ENCODE measurements at regions not wholly inside any gene's neighbourhood (a gene's known extent, or its start where the extent isn't known, plus 50 kb on each side); places are given as distances from the start of the nearest gene placed in this dataset.
A peak's percentile ranks its signal among the peaks of the same experiment; 100 is the strongest.
"Not testable (repeated sequence)": the region's sequence is repeated elsewhere in the genome, so short reads cannot be mapped to it uniquely, and the experiment has no call there.

DNA sequence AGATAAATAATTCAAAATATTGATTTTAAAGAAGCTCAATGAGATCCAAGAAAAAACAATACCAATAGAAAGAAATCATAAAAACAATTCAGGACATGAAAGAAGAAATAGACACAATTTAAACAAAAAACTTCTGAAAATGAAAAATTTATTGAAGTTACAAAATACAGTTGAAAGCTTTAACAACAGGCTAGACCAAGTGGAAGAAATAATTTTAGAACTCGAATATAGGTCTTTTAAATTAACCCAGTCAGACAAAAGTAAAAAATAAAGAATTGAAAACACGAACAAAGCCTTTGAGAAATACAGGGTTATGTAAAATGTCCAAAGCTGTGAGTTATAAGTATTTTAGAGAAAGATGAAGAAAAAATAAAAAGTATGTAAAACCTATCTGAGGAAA lies 152.4 kb upstream of the SMIM30 start:
- intact Hi-C loops (cut with DNase I) = no loop called here
- TF ChIP-seq, protein P1, sequence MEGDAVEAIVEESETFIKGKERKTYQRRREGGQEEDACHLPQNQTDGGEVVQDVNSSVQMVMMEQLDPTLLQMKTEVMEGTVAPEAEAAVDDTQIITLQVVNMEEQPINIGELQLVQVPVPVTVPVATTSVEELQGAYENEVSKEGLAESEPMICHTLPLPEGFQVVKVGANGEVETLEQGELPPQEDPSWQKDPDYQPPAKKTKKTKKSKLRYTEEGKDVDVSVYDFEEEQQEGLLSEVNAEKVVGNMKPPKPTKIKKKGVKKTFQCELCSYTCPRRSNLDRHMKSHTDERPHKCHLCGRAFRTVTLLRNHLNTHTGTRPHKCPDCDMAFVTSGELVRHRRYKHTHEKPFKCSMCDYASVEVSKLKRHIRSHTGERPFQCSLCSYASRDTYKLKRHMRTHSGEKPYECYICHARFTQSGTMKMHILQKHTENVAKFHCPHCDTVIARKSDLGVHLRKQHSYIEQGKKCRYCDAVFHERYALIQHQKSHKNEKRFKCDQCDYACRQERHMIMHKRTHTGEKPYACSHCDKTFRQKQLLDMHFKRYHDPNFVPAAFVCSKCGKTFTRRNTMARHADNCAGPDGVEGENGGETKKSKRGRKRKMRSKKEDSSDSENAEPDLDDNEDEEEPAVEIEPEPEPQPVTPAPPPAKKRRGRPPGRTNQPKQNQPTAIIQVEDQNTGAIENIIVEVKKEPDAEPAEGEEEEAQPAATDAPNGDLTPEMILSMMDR (IDR thresholded peaks at IDR 0.05) = no peak
- Histone ChIP-seq H3K4me3 (no peak overlapping the region), H3K27me3 (no peaks in the 10 kb centered on the region), H3K4me1 (no peaks in the 10 kb centered on the region), H3K36me3 (no peaks in the 10 kb centered on the region), H3K9me3 (peaks cover 0 to 67% (median 25%) of the 10 kb centered on the region in 11 donors), H3K27ac (no peak overlapping the region)
- WGBS, 2 donors = 86 to 87% methylated on average over 2 of the region's 2 CpGs
- DNase-seq = no peak
- ATAC-seq = no peak

DNA sequence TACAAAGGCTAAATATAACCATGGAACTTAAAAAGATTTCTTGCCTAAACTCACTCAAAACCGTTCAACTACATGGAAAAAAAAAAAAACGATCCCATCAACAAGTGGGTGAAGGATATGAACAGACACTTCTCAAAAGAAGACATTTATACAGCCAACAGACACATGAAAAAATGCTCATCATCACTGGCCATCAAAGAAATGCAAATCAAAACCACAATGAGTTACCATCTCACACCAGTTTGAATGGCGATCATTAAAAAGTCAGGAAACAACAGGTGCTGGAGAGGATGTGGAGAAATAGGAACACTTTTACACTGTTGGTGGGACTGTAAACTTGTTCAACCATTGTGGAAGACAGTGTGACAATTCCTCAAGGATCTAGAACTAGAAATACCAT lies 151.2 kb upstream of the SMIM30 start:
- peaks cover 0 to 55% (median 25%) of the 10 kb centered on the region in 11 donors for H3K9me3 ChIP-seq
- DNase-seq; H3K36me3 ChIP-seq; intact Hi-C loops (cut with DNase I); H3K27me3 ChIP-seq; H3K4me3 ChIP-seq; ATAC-seq; H3K4me1 ChIP-seq; H3K27ac ChIP-seq: not testable (repeated sequence)
- 90 to 95% methylated on average over 3 of the region's 3 CpGs for WGBS, 2 donors

DNA sequence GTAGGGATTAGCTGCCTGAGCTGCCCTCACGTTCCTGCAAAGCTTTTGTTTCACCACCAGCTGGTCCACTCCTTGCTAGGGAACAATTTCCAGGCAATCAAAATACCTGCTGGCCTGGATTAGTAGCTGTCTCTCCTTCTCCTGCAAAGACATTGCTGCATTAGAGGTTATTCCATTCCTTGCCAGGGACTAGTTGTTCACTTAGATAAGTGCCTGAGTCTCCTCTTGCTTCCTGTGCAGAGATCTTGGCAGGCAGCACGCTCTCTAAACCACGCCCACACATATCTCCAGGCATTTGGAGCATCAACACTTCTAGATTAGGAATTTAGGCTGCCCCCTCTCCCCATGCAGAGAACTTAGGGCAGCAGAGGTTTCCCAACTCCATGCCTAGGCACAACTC lies 150.4 kb upstream of the SMIM30 start:
- TF ChIP-seq, protein P1 (IDR thresholded peaks at IDR 0.05) = no peak
- intact Hi-C loops (cut with DNase I) = no loop called here
- H3K27me3 ChIP-seq = no peaks in the 10 kb centered on the region
- no peak overlapping the region for H3K4me3 ChIP-seq
- no peaks in the 10 kb centered on the region for H3K36me3 ChIP-seq
- H3K9me3 ChIP-seq = peaks cover 0 to 55% (median 25%) of the 10 kb centered on the region in 11 donors
- H3K4me1 ChIP-seq = no peaks in the 10 kb centered on the region
- ATAC-seq (peak in 3 of 8 donors; percentile 47 to 78 (median 53)), DNase-seq (no peak)
- no peak overlapping the region for H3K27ac ChIP-seq
- 23 to 24% methylated on average over 3 of the region's 3 CpGs for WGBS, 2 donors

DNA sequence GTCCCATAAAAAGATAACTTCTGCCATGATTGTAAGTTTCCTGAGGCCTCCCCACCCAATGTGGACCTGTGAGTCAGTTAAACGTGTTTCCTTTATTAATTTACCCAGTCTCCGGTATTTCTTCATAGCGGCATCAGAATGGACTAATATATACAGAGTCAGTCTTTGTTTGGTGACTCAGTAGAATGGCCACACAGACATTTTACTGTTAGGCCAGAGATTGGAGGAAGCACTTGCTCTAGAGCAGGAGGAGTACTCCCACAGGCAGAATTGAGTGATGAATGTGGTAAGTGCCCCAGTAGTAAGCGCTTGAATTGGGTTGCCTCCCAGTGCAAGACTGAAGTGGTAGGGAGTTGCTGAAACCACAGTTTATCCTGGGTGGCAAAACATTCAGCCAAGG lies 149.5 kb upstream of the SMIM30 start:
- Histone ChIP-seq H3K4me3 (no peak overlapping the region), H3K4me1 (no peaks in the 10 kb centered on the region), H3K27me3 (no peaks in the 10 kb centered on the region), H3K36me3 (no peaks in the 10 kb centered on the region), H3K27ac (no peak overlapping the region), H3K9me3 (peaks cover 0 to 49% (median 25%) of the 10 kb centered on the region in 11 donors)
- intact Hi-C loops (cut with DNase I) = no loop called here
- TF ChIP-seq, protein P1 (IDR thresholded peaks at IDR 0.05) = no peak
- DNase-seq (no peak), ATAC-seq (no peak)
- WGBS, 2 donors = 92 to 93% methylated on average over 4 of the region's 4 CpGs

DNA sequence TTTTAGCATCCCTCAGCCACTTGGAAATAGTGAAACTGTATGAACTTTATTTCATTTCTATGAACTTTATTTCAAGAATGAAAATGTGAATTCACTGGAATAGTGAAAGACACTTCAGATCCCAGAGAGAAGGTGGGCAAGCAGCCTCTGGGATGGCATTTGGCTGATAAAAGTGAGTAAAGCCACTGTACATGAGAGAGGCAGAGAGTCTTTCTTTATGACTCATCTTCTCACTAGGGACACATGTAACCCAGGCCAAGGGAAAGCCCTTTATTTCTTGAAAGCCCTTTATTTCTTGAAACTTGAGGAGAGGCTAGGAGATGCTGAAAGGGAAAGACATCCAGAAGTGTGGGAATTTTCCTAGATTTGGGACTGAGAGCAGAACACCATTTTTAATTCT lies 148.9 kb upstream of the SMIM30 start:
- no peaks in the 10 kb centered on the region for H3K4me1 ChIP-seq
- H3K4me3 ChIP-seq = no peak overlapping the region
- DNase-seq = no peak
- H3K36me3 ChIP-seq = no peaks in the 10 kb centered on the region
- no peak for ATAC-seq
- TF ChIP-seq, protein P1 (IDR thresholded peaks at IDR 0.05) = no peak
- H3K27me3 ChIP-seq = no peaks in the 10 kb centered on the region
- H3K27ac ChIP-seq = no peak overlapping the region
- intact Hi-C loops (cut with DNase I) = no loop called here
- peaks cover 0 to 43% (median 25%) of the 10 kb centered on the region in 11 donors for H3K9me3 ChIP-seq
